ENCODE measurements at regions not wholly inside any gene's neighbourhood (a gene's known extent, or its start where the extent isn't known, plus 50 kb on each side); places are given as distances from the start of the nearest gene placed in this dataset.

DNA sequence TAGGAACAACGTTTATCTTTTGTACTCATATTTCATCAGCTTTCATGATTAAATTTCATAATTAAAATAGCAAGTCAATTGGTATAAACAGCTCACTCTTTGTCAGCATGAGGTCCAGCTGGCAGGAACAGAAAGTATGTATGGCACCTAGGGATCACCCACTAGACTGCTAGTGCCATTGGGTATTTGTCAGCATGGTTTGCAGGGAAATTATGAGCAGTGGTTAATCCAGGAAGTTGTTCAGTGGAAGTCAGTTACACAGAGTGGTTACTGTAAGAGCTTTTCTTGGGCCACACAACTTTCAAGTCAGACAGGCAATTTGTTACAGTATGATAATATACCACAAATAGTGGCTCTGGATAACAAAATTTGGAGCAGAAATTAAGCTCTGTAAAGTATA is 340.3 kb upstream of the RGS6 start:
- no peak for TF ChIP-seq POLR2A (IDR thresholded peaks at IDR 0.05; ENCODE audit: extremely low read depth, insufficient read length)
- no peak for TF ChIP-seq CTCF (IDR thresholded peaks at IDR 0.05; ENCODE audit: low read depth, low read length)

All from NB4 (cell line).